Erythroblast (primary cell): ENCODE measurements at regions not wholly inside any gene's neighbourhood (a gene's known extent, or its start where the extent isn't known, plus 50 kb on each side); places are given as distances from the start of the nearest gene placed in this dataset.
"Not testable (repeated sequence)": the region's sequence is repeated elsewhere in the genome, so short reads cannot be mapped to it uniquely, and the experiment has no call there.

Source experiments
- GATA1 ChIP-seq: IDR thresholded peaks from 2 replicates; pipeline ENCODE4 v1.6.1; 2011; ENCODE audit warnings: low read depth, mild to moderate bottlenecking, control low read depth, low read length, moderate library complexity
- POLR2A ChIP-seq: IDR thresholded peaks from 2 replicates; pipeline ENCODE4 v1.6.1; 2011; ENCODE audit warnings: mild to moderate bottlenecking, low read length

DNA sequence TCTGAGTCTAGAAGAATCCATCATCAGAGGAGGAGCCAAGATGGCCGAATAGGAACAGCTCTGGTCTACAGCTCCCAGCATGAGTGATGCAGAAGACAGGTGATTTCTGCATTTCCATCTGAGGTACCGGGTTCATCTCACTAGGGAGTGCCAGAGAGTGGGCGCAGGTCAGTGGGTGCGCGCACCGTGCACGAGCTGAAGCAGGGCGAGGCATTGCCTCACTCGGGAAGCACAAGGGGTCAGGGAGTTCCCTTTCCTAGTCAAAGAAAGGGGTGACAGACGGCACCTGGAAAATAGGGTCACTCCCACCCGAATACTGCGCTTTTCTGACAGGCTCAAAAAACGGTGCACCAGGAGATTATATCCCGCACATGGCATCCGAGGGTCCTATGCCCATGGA lies 837.5 kb downstream of the TAF11L14 start:
- TF ChIP-seq POLR2A, GATA1: not testable (repeated sequence)
